ENCODE measurements at regions not wholly inside any gene's neighbourhood (a gene's known extent, or its start where the extent isn't known, plus 50 kb on each side); places are given as distances from the start of the nearest gene placed in this dataset.

DNA sequence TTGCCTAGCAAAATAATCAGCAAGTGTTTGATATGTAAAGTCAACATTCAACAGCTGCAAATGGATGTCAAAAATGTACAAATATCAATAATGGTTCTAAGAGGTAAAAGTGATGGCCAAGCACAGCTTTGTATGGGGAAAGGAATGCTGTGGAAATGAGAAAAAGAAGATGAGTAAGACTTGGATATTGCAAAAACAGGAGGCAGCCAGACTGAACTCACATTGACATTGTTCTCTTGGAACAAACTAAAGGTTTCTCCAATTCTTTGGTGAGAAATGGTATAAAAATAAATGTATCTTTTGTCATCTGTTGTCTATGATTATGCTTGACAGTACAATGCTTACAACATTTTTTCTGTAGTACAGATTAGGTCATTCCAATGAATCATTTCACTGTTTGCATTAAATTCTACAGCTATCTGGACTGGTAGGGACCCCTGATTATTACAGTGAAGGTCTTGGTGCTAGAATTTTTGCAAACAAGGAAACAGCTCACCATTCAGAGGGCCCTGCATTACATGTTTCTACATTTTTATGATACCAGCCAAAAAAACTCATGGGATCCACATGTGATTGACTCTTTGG is 465.7 kb downstream of the NOVA1 start:
- Histone ChIP-seq H3K9ac (ENCODE audit: low read depth in 2 of 2, low read length in 2 of 2) (no peak overlapping the region), H3K27me3 (no peaks in the 10 kb centered on the region), H3K9me3 (no peaks in the 10 kb centered on the region), H3K4me3 (no peak overlapping the region), H3K4me1 (no peaks in the 10 kb centered on the region), H3K27ac (no peak overlapping the region), H3K36me3 (no peaks in the 10 kb centered on the region)
- intact Hi-C loops (cut with DNase I), result no loop called here
- TF ChIP-seq CTCF (IDR thresholded peaks at IDR 0.05), result no peak
- DNase-seq, result no peak

GRCh38 chr14:26130690-26131089 is 467.1 kb downstream of the NOVA1 start:
- H3K4me1 ChIP-seq, result no peaks in the 10 kb centered on the region
- DNase-seq, result no peak
- H3K27ac ChIP-seq, result no peak overlapping the region
- no peaks in the 10 kb centered on the region for H3K27me3 ChIP-seq
- H3K4me3 ChIP-seq, result no peak overlapping the region
- H3K9me3 ChIP-seq, result no peaks in the 10 kb centered on the region
- intact Hi-C loops (cut with DNase I), result no loop called here
- TF ChIP-seq CTCF (IDR thresholded peaks at IDR 0.05), result no peak
- no peak overlapping the region for H3K9ac ChIP-seq (ENCODE audit: low read depth in 2 of 2, low read length in 2 of 2)
- H3K36me3 ChIP-seq, result no peaks in the 10 kb centered on the region

- no peak overlapping the region for H3K4me3 ChIP-seq
- H3K4me1 ChIP-seq, result no peaks in the 10 kb centered on the region
- no peaks in the 10 kb centered on the region for H3K36me3 ChIP-seq
- no peak for TF ChIP-seq CTCF (IDR thresholded peaks at IDR 0.05)
- no peaks in the 10 kb centered on the region for H3K9me3 ChIP-seq
- no peak overlapping the region for H3K27ac ChIP-seq
- no peaks in the 10 kb centered on the region for H3K27me3 ChIP-seq
- no peak for DNase-seq
- H3K9ac ChIP-seq (ENCODE audit: low read depth in 2 of 2, low read length in 2 of 2), result no peak overlapping the region
- intact Hi-C loops (cut with DNase I), result no loop called here
Measured at GRCh38 chr14:26128931-26129671, 468.7 kb downstream of the NOVA1 start.

- no peak for TF ChIP-seq CTCF (IDR thresholded peaks at IDR 0.05)
- intact Hi-C loops (cut with DNase I), result no loop called here
Measured at GRCh38 chr14:26124896-26125438, 472.9 kb downstream of the NOVA1 start.

GRCh38 chr14:26123459-26123858 is 474.4 kb downstream of the NOVA1 start:
- DNase-seq, result no peak
- Histone ChIP-seq H3K27ac (no peak overlapping the region), H3K27me3 (no peaks in the 10 kb centered on the region), H3K36me3 (no peaks in the 10 kb centered on the region), H3K4me1 (no peaks in the 10 kb centered on the region), H3K9ac (ENCODE audit: low read depth in 2 of 2, low read length in 2 of 2) (no peak overlapping the region), H3K9me3 (no peaks in the 10 kb centered on the region), H3K4me3 (no peak overlapping the region)
- intact Hi-C loops (cut with DNase I), result no loop called here
- no peak for TF ChIP-seq CTCF (IDR thresholded peaks at IDR 0.05)

More at GRCh38 chr14:26124896-26125438, 472.9 kb downstream of the NOVA1 start:
- no peaks in the 10 kb centered on the region for H3K4me1 ChIP-seq
- H3K27ac ChIP-seq, result no peak overlapping the region
- no peak for DNase-seq
- no peaks in the 10 kb centered on the region for H3K36me3 ChIP-seq
- no peak overlapping the region for H3K4me3 ChIP-seq
- no peaks in the 10 kb centered on the region for H3K27me3 ChIP-seq
- H3K9me3 ChIP-seq, result no peaks in the 10 kb centered on the region
- H3K9ac ChIP-seq (ENCODE audit: low read depth in 2 of 2, low read length in 2 of 2), result no peak overlapping the region

Measured in colonic mucosa (tissue), 4 donors.